ENCODE measurements at regions not wholly inside any gene's neighbourhood (a gene's known extent, or its start where the extent isn't known, plus 50 kb on each side); places are given as distances from the start of the nearest gene placed in this dataset.

GRCh38 chr11:128284634-128285033 lies 302.7 kb downstream of the ETS1 start:
- no peak overlapping the region for H3K4me3 ChIP-seq (replicated peaks in 1 of 3; ENCODE audit: insufficient read depth in 1 of 3, low read depth in 1 of 3, low read length in 3 of 3)
- DNase-seq (ENCODE audit: low read depth, low spot score) (no peak), FAIRE-seq (no peak)
- CTCF ChIA-PET = interaction anchor here (0.8 to 2.6 kb wide), 4 partner anchors 13 to 347 kb away, joined by 3 to 13 read pairs (median 8); no protein-coding TSS in a partner anchor
- no peaks in the 10 kb centered on the region for H3K36me3 ChIP-seq (ENCODE audit: control insufficient read depth in 2 of 2, extremely low read depth in 1 of 2, insufficient read depth in 2 of 2, low read length in 2 of 2)
- no peak overlapping the region for H2AFZ ChIP-seq (ENCODE audit: low read depth, low read length)
- H3K27ac ChIP-seq (ENCODE audit: insufficient read depth, low read depth, low read length) = no peak overlapping the region
- H3K9me1 ChIP-seq (replicated peaks; ENCODE audit: control insufficient read depth, extremely low read depth, insufficient read depth, low read length) = no peaks in the 10 kb centered on the region
- H3K9ac ChIP-seq (replicated peaks; ENCODE audit: extremely low read depth, insufficient read depth, low read length) = no peak overlapping the region
- POLR2A ChIA-PET = no interaction called here
- H3K9me3 ChIP-seq (replicated peaks; ENCODE audit: control insufficient read depth, insufficient read depth, low read length) = no peaks in the 10 kb centered on the region
- no peaks in the 10 kb centered on the region for H3K27me3 ChIP-seq (ENCODE audit: control insufficient read depth in 2 of 2, insufficient read depth in 2 of 2, low read length in 2 of 2)
- H3K79me2 ChIP-seq (ENCODE audit: control insufficient read depth, insufficient read depth, low read length) = no peaks in the 10 kb centered on the region
- H3K4me1 ChIP-seq (ENCODE audit: control insufficient read depth, extremely low read depth, insufficient read depth, low read length) = no peaks in the 10 kb centered on the region
- H3K4me2 ChIP-seq (ENCODE audit: insufficient read depth, low read length) = no peak overlapping the region
- dilution Hi-C loops (cut with MboI; ENCODE audit: extremely low pct_ligation_motif_present, low sequenced_read_pairs) = no loop called here
- no TSS peak for BruUV-seq (replicated peaks)
- H4K20me1 ChIP-seq (replicated peaks; ENCODE audit: control insufficient read depth, extremely low read depth, insufficient read depth, low read length) = no peaks in the 10 kb centered on the region
- TF ChIP-seq GATA2 (IDR thresholded peaks at IDR 0.05; ENCODE audit: insufficient read depth, insufficient read length, low read depth, low read length) (no peak), POLR2A (IDR thresholded peaks at IDR 0.05; ENCODE audit: low read depth, low read length) (no peak), MAX (IDR thresholded peaks at IDR 0.05; ENCODE audit: insufficient read depth, insufficient read length) (no peak), POLR2AphosphoS5 (IDR thresholded peaks at IDR 0.05; ENCODE audit: insufficient read depth, low read depth, low read length) (no peak), EZH2 (IDR thresholded peaks at IDR 0.05; ENCODE audit: borderline replicate concordance, low read depth, low read length, severe bottlenecking) (no peak), CTCF (IDR thresholded peaks at IDR 0.05; ENCODE audit: extremely low read depth in 1 of 2, insufficient read depth in 1 of 2, low read depth in 1 of 2, low read length in 2 of 2) (no peak), JUN (IDR thresholded peaks at IDR 0.05; ENCODE audit: borderline replicate concordance, insufficient read depth, insufficient read length, low read depth) (no peak), MYC (IDR thresholded peaks at IDR 0.05; ENCODE audit: low read depth, low read length) (no peak), FOS (IDR thresholded peaks at IDR 0.05; ENCODE audit: borderline replicate concordance, insufficient read depth, low read length) (no peak)
- intact Hi-C loops (cut with micrococcal nuclease) = no loop called here

All from endothelial cell of umbilical vein (primary cell).